Osteoblast (primary cell): ENCODE measurements at regions not wholly inside any gene's neighbourhood (a gene's known extent, or its start where the extent isn't known, plus 50 kb on each side); places are given as distances from the start of the nearest gene placed in this dataset.
"Not testable (repeated sequence)": the region's sequence is repeated elsewhere in the genome, so short reads cannot be mapped to it uniquely, and the experiment has no call there.

Experiments used
- DNase-seq: peaks from one replicate; pipeline ENCODE4 v3.0.0; 2011; ENCODE audit warnings: low spot score, mixed read lengths; ENCODE audit not compliant: insufficient read length; ENCODE audit errors: missing footprints
- H2AFZ ChIP-seq: 2 replicates; pipeline ENCODE4 v1.6.0; 2011; ENCODE audit warnings: mild to moderate bottlenecking, low read length
- H3K27ac ChIP-seq: 2 replicates; pipeline ENCODE4 v1.5.1; 2011; ENCODE audit warnings: mild to moderate bottlenecking, low read depth, low read length, moderate library complexity
- H3K27me3 ChIP-seq: 2 replicates; pipeline ENCODE4 v1.6.0; 2012; ENCODE audit warnings: mild to moderate bottlenecking, control low read depth, inconsistent platforms, low read length, moderate library complexity; ENCODE audit not compliant: insufficient read depth
- H3K36me3 ChIP-seq: 2 replicates; pipeline ENCODE4 v1.5.1; 2011; ENCODE audit warnings: mild to moderate bottlenecking, low read length, control low read depth, moderate library complexity; ENCODE audit not compliant: insufficient read depth
- H3K4me1 ChIP-seq: 2 replicates; pipeline ENCODE4 v1.5.1; 2011; ENCODE audit warnings: mild to moderate bottlenecking, low read length, control low read depth, moderate library complexity; ENCODE audit not compliant: insufficient read depth
- H3K4me2 ChIP-seq: 2 replicates; pipeline ENCODE4 v1.6.0; 2011; ENCODE audit warnings: mild to moderate bottlenecking, low read length; ENCODE audit not compliant: insufficient read depth
- H3K4me3 ChIP-seq: fragments of 200-600 bp; sonication (generic); 3 replicates; pipeline ENCODE4 v1.5.1; 2012; ENCODE audit warnings: mild to moderate bottlenecking, low read length, inconsistent platforms; ENCODE audit not compliant: insufficient read depth
- H3K79me2 ChIP-seq: 2 replicates; pipeline ENCODE4 v1.6.0; 2012; ENCODE audit warnings: mild to moderate bottlenecking, low read length, control low read depth, inconsistent platforms; ENCODE audit not compliant: insufficient read depth
- H3K9me3 ChIP-seq: 2 replicates; pipeline ENCODE4 v1.5.1; 2011; ENCODE audit warnings: low read depth, low read length, control low read depth
- H4K20me1 ChIP-seq: 2 replicates; pipeline ENCODE4 v1.6.0; 2012; ENCODE audit warnings: mild to moderate bottlenecking, low read length, control low read depth; ENCODE audit not compliant: insufficient read depth
- CTCF ChIP-seq: IDR thresholded peaks from 2 replicates; pipeline ENCODE4 v1.5.1; 2011; ENCODE audit warnings: mild to moderate bottlenecking, low read depth, low read length, moderate library complexity; ENCODE audit errors: extremely low read depth

GRCh38 chr11:122572592-122572991 is 82.9 kb upstream of the UBASH3B start:
- no peak for TF ChIP-seq CTCF
- Histone ChIP-seq H3K9me3 (no peaks in the 10 kb centered on the region), H3K36me3 (no peaks in the 10 kb centered on the region), H3K4me3 (no peak overlapping the region), H3K79me2 (no peaks in the 10 kb centered on the region), H3K4me2 (no peak overlapping the region), H3K4me1 (no peaks in the 10 kb centered on the region), H3K27ac (no peak overlapping the region), H2AFZ (no peak overlapping the region), H3K27me3 (peaks cover 9% of the 10 kb centered on the region), H4K20me1 (no peaks in the 10 kb centered on the region)
- DNase-seq = no peak

DNA sequence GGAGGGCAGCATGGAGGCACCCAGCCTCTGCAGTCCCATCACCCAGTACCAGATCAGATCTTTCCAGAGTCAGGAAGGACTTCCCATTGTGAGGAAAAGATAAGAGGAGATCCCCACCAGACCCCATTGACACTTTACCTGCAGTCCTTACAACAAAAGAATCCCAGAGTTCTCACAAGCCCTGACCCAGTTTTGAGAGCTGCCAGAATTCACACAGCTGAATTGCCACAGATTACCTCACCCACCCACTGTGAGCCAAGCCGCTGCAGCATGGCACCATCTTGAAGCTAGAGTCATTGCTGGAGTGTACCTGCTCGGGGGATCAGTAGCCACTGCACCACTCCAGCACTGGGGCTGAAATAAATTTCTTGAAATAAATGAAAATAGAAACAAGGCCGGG is 91.8 kb upstream of the UBASH3B start:
- Histone ChIP-seq H3K27ac (no peak overlapping the region), H2AFZ (no peak overlapping the region), H3K4me2 (no peak overlapping the region), H3K9me3 (no peaks in the 10 kb centered on the region), H3K4me1 (no peaks in the 10 kb centered on the region), H3K4me3 (no peak overlapping the region), H4K20me1 (no peaks in the 10 kb centered on the region), H3K36me3 (no peaks in the 10 kb centered on the region), H3K27me3 (peaks cover 15% of the 10 kb centered on the region), H3K79me2 (no peaks in the 10 kb centered on the region)
- no peak for TF ChIP-seq CTCF
- peak; percentile 41 for DNase-seq

GRCh38 chr11:122559734-122560382 is 95.7 kb upstream of the UBASH3B start:
- TF ChIP-seq CTCF = no peak
- Histone ChIP-seq H3K4me1 (no peaks in the 10 kb centered on the region), H3K9me3 (no peaks in the 10 kb centered on the region), H3K79me2 (no peaks in the 10 kb centered on the region), H3K36me3 (no peaks in the 10 kb centered on the region), H3K4me3 (no peak overlapping the region), H3K27ac (no peak overlapping the region), H2AFZ (no peak overlapping the region), H3K27me3 (peaks cover 12% of the 10 kb centered on the region), H4K20me1 (no peaks in the 10 kb centered on the region), H3K4me2 (no peak overlapping the region)
- DNase-seq = no peak

DNA sequence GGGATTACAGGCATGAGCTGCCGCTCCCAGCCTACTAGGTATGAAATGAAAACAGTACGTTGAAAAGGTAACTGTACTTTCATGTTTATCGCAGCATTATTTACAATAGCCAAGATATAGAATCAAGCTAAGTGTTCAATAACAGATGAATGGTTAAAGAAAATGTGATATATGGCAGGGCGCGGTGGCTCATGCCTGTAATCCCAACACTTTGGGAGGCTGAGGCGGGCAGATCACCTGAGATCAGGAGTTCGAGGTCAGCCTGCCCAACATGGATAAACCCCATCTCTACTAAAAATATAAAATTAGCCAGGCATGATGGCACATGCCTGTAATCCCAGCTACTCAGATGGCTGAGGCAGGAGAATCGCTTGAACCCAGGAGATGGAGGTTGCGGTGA is 96.3 kb upstream of the UBASH3B start:
- H3K4me2 ChIP-seq, H3K36me3 ChIP-seq, H3K4me3 ChIP-seq, DNase-seq, H3K4me1 ChIP-seq, H2AFZ ChIP-seq, H3K79me2 ChIP-seq, H3K9me3 ChIP-seq, H3K27ac ChIP-seq, H4K20me1 ChIP-seq: not testable (repeated sequence)
- peaks cover 12% of the 10 kb centered on the region for H3K27me3 ChIP-seq

DNA sequence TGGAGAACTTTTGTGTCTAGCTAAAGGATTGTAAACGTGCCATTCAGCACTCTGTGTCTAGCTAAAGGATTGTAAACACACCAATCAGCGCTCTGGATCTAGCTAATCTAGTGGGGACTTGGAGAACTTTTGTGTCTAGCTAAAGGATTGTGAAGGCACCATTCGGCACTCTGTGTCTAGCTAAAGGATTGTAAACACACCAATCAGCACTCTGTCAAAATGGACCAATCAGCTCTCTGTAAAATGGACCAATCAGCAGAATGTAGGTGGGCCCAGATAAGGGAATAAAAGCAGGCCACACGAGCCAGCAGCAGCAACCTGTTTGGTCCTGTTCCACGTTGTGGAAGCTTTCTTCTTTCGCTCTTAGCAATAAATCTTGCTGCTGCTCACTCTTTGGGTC is 98.4 kb upstream of the UBASH3B start:
- H3K79me2 ChIP-seq, H3K4me1 ChIP-seq, H3K4me2 ChIP-seq, H3K27ac ChIP-seq, H3K4me3 ChIP-seq, H4K20me1 ChIP-seq, H2AFZ ChIP-seq, DNase-seq, H3K27me3 ChIP-seq, H3K36me3 ChIP-seq, H3K9me3 ChIP-seq: not testable (repeated sequence)
